ENCODE measurements at regions not wholly inside any gene's neighbourhood (a gene's known extent, or its start where the extent isn't known, plus 50 kb on each side); places are given as distances from the start of the nearest gene placed in this dataset.

DNA sequence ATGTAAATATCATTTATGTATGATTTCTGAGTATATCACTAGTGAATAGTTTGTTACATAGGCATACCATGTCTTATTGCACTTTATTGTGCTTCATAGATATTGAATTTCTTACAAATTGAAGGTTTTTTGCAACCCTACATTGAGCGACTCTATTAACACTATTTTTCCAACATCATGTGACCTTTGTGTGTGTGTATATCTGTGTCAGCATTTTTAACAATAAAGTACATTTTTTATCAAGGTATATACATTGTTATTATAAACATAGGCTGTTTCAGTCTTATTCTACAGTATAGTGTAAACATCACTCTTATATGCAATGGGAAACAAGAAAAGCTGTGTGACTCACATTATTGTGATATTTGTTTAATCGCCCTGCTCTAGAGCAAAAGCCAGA, 1944.9 kb downstream of the TP53TG3F start:
- TF ChIP-seq, protein P1, sequence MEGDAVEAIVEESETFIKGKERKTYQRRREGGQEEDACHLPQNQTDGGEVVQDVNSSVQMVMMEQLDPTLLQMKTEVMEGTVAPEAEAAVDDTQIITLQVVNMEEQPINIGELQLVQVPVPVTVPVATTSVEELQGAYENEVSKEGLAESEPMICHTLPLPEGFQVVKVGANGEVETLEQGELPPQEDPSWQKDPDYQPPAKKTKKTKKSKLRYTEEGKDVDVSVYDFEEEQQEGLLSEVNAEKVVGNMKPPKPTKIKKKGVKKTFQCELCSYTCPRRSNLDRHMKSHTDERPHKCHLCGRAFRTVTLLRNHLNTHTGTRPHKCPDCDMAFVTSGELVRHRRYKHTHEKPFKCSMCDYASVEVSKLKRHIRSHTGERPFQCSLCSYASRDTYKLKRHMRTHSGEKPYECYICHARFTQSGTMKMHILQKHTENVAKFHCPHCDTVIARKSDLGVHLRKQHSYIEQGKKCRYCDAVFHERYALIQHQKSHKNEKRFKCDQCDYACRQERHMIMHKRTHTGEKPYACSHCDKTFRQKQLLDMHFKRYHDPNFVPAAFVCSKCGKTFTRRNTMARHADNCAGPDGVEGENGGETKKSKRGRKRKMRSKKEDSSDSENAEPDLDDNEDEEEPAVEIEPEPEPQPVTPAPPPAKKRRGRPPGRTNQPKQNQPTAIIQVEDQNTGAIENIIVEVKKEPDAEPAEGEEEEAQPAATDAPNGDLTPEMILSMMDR (IDR thresholded peaks at IDR 0.05), result no peak
- no peak for TF ChIP-seq ZFX (IDR thresholded peaks at IDR 0.05; ENCODE audit: borderline replicate concordance)
